Right hindlimb (tissue), 1 donor: ENCODE measurements at regions not wholly inside any gene's neighbourhood (a gene's known extent, or its start where the extent isn't known, plus 50 kb on each side); places are given as distances from the start of the nearest gene placed in this dataset.
"Not testable (repeated sequence)": the region's sequence is repeated elsewhere in the genome, so short reads cannot be mapped to it uniquely, and the experiment has no call there.

ENCODE experiments used
- DNase-seq: peaks from one replicate; pipeline ENCODE4 v3.0.0-alpha.2; 2018

GRCh38 chr12:95358111-95359083, 115.6 kb upstream of the METAP2 start:
- DNase-seq = no peak

DNA sequence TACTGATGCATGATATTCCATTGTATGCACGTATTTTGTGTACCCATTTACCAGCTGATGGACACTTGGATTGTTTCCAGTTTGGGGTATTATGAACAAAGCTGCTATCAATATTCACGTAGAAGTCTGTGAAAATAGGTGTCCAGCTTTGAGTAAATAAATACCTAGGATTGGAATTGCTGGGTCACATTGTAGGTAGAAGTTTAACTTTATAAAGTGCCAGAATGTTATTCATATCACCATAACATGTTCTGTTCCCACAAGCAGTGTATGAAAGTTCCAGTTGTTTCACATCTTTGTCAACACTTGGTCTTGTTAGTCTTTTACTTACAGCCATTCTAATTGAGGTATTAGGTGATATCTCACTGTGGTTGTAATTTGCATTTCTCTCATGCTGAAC, 108.0 kb upstream of the METAP2 start:
- no peak for DNase-seq

DNA sequence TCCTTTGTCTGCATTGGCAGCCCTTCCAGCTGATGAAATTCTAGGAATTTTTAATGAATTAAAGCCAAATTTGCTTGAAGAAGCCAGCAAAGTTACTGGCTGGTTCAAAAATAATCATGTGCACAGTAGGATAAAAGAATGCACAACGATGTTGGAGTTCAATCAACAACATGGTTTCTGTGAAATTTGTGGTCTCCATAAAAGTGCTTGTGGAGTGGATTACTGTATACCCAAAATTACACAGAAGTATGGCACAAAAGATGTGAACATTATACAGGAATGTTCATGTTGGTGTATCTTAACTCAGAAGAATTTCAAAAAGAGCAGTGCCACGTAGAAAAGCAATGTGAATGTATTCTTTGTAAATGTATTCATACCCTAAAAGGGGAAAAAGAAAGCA, 105.0 kb upstream of the METAP2 start:
- no peak for DNase-seq

DNA sequence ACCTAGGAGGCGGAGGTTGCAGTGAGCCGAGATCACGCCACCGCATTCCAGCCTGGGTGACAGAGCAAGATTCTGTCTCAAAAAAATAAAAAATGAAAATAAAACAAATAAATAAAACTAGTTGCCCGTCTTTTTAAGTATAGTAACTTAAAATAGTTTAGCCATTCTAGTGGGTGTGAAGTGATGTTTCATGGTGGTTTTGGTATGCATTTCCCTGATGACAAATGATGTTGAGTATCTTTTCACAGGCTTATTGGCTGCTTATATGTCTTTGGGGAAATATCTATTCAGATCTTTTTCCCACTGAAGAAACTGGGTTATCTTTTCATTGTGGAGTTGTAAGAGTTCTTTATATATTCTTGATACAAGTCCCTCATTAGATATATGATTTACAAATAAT, 102.4 kb upstream of the METAP2 start:
- DNase-seq = no peak

GRCh38 chr12:95379481-95379880, 94.5 kb upstream of the METAP2 start:
- not testable (repeated sequence) for DNase-seq

DNA sequence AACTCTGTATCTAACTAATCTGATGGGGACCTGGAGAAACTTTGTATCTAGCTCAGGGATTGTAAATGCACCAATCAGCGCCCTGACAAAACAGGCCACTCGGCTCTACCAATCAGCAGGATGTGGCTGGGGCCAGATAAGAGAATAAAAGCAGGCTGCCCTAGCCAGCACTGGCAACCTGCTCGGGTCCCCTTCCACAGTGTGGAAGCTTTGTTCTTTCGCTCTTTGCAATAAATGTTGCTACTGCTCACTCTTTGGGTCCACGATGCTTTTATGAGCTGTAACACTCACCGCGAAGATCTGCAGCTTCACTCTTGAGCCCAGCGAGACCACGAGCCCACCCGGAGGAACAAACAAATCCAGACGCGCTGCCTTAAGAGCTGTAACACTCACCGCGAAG, 93.6 kb upstream of the METAP2 start:
- not testable (repeated sequence) for DNase-seq

- no peak for DNase-seq
Observed at GRCh38 chr12:95380997-95381786, 92.8 kb upstream of the METAP2 start.

DNA sequence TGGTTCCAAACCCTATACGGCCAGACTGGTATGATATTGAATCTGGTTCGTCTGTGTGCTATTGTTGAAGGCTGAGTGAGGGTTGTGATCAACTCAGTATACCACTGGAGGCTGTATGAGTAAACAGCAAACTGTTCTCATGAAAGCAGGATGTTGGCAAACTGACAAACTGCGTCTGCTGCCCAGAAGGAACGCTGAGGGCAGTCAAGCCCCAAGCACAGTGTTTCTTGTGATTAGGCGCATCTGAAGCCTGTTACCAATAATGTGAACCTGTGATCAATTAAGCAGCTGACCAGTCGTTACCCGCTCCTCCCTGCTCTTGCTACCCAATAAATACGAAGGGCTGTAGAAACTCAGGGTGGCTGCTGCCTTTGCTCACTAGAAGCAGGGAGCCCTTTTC, 90.0 kb upstream of the METAP2 start:
- peak; percentile 25 for DNase-seq

DNA sequence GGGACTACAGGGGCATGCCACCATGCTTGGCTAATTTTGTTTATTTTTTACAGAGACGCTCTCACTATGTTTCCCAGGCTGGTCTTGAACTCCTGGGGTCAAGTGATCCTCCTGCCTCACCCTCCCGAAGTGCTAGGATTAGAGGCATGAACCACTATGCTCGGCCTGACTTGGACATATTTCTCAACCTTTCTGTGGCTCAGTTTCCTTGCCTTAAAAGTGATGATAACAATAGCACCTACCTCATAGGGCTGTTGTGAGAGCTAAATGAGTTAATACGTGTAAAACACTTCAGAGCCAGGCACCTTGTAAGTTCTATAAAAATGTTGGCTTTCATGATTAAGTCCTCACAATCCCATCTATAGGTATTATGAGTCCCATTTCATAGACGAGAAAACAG, 89.2 kb upstream of the METAP2 start:
- DNase-seq = no peak

- peak; percentile 84 for DNase-seq
Observed at GRCh38 chr12:95385246-95386035, 88.5 kb upstream of the METAP2 start.

- no peak for DNase-seq
Observed at GRCh38 chr12:95386051-95386450, 87.9 kb upstream of the METAP2 start.

- not testable (repeated sequence) for DNase-seq
Observed at GRCh38 chr12:95388260-95388659, 85.7 kb upstream of the METAP2 start.

DNA sequence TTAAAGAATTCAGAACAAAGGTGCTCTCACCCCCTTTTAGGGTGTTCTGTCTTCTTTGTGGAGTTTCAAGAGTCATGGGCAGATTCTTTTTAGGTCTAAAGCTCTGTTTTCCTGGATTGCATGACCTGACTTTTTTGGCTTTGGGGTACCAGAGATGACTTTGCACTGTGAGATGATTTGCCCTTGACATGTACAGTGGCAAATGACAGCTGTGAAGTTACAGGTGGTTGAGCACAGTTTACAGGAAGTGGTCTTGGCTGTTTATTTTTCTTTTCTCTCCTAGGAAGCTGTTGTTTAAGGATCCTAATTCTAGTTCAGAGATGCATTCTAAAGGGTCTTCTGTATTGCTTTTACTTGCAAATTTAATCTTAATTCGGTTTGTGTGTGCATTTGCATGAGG, 83.8 kb upstream of the METAP2 start:
- no peak for DNase-seq

DNA sequence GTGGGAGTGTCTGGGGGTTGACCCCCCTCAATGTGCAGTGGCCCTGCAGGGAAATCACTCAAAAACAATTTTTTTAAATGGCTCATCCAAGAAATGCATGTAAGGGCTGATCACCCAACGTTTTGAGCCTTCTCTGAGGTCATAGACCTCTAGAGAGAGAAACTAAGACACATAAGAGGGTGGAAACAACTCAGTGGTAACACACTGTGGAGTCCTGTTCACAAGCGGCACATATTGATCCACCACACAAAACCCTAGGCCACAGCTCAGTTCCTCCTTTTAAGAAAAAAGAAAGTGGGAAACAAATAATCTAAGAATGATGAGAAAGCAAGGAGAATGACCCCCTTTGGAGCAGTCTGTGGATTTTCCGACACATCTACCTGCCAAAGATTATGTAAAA, 83.0 kb upstream of the METAP2 start:
- DNase-seq = no peak

DNA sequence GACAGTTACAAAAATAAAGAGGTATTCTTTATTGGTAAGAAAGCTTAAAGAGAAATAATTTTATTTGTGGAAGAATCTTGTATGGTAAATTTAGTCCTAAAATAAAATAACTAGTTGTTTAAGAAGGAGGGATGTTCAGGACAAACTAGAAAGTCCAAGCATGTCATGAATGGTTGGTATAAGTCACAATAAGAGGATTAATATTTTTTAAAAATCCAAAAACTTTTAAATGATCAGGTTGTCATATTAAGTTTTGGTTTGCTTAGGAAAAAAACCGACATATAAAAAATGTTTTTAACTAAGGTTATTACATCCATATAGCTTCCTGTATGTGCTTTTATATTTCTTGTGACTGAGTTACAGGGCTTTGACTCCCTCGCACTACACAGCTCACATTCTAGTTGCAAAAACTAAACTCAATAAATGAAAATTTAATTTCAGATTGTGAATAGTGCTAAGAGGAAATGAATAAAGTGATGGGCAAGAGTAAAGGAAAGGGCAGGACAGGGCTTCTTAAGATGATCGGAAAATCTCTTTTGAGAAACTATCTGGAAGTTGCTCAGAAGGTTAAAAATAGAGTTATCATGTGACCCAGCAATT, 80.7 kb upstream of the METAP2 start:
- no peak for DNase-seq

DNA sequence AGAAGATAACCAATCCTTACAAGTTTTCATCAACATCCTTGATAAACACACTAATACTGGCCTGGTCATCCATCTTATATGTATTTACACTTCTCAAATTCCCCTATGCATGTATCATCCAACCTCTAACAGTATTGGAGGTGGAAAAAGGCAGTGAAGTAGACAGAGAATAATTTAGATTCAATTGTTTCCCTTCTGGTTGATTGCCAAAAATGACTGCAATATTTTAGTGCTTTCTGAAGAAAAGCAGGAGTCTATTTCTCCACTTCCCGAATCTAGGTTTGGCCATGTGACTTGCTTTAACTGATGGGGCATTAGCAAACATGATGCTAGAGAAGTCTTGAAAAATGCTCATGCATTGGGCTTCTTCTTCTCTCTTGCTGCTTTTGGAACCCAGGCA, 78.3 kb upstream of the METAP2 start:
- DNase-seq = no peak

DNA sequence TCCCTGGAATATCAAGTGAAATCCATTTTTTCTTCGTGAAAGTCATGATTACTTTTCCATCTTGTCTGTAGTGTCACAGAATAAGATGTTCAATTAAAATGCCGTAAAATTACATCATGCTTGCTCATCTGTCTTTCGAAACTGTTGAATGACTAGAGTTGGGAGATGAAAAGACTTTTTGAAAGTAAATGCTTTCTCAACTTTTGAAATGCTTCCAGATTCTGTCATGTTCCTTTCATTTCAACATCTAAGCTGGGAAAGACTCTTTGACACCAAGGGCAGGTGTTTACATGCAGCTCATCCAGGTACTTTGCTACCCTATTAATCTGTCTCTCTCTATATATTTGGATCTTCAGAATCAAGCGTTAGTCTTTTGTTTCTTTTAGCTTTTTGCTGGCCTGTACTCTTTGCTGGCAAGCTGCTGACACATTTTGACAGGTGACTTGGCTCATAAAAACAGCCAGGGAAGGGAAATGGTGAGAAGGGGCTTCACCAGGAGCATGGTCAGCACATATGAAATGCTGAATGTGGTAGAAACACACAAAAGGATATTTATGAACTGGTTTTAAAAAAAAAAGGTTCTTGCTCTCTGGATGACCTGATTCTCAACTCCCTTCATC, 77.0 kb upstream of the METAP2 start:
- no peak for DNase-seq

GRCh38 chr12:95397571-95397970, 76.4 kb upstream of the METAP2 start:
- no peak for DNase-seq

- no peak for DNase-seq
Observed at GRCh38 chr12:95402096-95402495, 71.9 kb upstream of the METAP2 start.

DNA sequence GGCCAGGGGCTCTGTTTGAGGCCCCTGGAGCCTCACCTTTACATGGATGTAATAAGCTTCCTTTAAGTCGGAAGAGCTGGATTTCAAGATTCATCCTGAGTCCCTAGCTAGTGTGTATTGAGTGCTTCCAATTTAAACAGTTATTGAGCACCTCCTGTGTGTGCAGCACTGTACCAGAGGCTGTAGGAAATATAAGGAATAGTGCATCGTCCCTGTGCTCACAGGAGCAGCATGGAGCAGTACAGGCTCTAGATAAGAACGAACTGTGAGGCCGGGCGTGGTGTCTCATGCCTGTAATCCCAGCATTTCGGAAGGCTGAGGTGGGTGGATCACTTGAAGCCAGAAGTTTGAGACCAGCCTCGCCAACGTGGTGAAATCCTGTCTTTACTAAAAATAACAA, 65.8 kb upstream of the METAP2 start:
- no peak for DNase-seq

DNA sequence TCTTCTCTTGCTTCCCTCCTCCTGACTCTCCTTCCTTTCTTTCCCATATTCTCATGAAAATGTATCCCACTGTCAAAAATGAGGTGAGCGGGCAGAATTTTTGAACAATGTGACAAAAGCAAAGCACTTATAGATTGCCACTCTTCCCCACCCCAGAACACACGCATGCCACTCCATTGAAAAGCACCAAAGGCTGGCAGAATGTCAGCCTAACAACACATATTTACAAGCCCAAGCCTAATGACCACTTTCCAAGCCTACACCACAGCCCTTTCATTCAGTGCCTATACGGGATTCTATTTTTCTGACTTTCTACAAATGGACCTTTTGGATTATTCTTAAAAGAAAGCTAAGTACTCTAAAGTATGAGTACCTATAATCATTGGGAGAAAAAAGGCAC, 62.9 kb upstream of the METAP2 start:
- no peak for DNase-seq

DNA sequence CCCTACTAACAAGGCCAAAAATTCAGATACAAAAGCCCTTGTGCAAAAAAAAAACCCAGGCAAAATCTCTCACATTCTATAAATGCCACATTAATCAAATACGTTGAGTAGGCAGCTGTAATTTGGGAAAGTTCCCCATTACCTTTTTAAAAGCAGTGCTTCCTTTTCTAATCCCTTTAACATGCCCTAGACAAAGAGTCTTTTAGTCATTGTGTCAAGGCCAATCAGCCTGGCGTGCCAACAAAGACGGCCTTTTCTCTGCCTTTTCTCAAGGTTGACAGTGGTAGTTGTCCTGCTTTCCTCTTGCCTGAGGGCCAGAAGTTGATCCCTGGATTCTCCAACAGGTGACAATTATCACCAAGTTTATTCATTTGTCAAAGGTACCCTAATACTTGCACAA, 62.5 kb upstream of the METAP2 start:
- no peak for DNase-seq
